Hematopoietic multipotent progenitor cell treated with erythropoietin and hydrocortisone succinate and interleukin-3 and kit ligand, for 6 days (in vitro differentiated cells): ENCODE measurements at regions not wholly inside any gene's neighbourhood (a gene's known extent, or its start where the extent isn't known, plus 50 kb on each side); places are given as distances from the start of the nearest gene placed in this dataset.

ENCODE experiments used
- DNase-seq: peaks from one replicate; pipeline ENCODE4 v3.0.0-alpha.2; 2015

DNA sequence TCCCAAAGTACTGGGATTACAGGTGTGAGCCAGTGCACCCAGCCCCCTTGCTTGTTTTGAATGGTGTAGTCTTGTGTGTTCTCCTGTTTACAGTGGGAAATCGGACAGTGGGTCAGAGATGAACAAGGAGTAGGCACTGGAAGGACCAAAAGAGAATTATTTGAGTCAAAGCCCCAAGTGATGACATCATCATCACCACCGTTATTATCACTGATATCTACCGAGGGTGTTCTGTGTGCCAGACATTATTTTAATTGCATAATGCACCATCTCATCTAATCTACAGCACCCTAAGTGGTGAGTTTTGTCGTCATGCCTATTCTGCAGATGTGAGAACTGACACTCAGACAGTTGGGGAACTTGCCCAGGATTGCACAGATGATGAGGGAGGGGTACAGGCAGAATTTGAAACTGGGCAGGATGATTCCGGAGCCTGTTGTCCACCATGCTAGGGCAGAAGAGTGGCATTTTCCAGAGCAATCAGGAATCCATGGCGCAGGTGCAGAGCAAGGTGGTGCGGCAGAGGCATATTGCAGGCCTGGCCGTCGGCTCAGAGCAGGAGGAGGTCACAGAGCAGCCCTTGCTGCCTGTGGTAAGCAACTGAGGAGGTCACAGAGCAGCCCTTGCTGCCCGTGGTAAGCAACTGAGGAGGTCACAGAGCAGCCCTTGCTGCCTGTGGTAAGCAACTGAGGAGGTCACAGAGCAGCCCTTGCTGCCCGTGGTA, 137.0 kb upstream of the HDAC4 start:
- DNase-seq, result peak; percentile 8

DNA sequence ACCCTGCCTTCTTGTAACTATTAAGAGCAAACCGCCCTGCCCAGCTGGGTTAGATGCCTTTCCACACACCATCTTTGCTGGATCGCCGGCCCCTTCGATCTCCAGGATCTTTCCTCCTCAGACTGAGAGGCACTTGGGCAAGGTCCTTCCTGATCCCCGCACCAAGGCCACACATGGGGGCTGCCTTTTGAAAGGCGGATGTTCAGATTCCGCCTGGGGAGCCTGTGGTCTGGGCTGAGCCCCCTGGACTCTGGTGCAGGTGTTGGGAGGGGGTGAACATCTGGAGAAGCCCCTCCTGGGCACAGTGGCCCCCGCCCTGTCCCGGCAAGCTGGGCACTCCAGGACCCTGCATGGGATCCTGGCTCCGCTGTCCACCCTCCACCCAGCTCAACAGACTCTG, 135.4 kb upstream of the HDAC4 start:
- no peak for DNase-seq

DNA sequence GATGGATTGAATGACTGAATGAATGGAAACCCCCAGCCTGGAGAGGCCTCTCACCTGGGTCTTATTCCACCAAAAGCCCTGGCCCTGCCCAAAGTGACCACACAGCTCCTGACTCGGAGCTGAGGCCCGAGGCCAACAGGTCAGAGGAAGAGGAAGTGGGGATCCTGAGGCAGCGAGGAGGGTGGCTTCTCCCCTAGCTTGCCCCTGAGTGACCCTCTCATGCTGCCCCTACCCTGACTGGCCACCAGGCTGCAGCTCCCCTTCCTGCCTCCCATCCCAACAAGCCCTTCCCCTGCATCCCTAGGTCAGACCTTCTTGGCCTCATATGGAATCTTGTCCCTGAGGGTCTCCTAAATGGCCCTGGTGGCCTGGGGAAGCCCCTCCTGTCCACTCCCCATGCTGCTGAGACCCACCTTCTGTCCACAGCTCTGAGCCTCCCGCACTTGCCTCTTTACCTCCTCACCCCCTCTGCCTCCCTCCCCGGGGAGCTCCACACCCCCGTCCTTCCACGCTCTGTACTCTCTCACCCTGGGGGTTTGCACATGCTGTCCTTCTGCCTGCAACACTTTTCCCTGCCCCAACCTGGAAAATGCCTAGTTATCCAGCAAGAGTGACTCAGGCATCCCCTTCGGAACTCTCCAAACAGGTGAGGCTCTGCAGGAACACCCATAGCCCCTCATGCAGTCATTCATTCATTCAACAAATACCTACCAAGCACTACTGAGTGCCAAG, 134.8 kb upstream of the HDAC4 start:
- DNase-seq, result no peak

DNA sequence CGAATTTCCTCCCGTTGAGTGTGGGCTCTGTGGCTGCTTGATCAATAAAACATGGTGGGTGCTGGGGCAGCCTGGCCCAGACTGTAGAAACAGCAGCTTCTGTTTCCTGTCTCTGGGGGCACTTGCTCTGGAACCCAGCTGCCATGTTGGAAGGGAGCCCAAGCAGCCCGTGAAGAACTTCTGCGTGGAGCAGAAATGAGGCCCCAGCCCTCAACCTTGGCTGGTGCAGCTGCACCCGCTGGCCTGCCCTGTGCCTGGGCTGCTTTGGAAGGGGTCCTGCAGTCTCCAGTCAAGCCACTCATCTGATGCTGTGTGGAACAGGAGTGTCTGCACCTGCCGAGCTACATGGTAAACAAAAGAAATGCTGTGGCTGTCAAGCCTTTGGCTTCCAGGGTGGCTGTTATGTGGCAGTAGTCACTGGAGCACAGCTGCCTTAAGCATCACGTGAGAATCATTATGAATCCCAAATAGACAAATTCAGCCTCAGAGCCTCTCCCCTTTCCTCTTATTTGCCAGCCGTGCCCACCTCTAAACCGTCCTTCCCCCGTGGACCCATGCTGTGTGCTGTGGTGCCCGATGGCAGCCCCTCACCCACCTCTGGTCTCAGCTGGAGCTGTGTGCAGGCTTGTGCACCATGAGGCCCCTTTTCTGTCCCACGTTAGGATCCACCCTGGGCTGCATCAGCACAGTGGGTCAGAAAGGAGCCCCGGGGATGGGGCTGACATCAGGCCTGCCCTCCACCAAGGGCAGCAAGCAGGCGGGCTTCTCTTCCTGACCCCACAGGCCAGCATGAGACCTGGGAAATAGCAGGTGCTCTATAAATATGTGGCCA, 134.0 kb upstream of the HDAC4 start:
- no peak for DNase-seq

DNA sequence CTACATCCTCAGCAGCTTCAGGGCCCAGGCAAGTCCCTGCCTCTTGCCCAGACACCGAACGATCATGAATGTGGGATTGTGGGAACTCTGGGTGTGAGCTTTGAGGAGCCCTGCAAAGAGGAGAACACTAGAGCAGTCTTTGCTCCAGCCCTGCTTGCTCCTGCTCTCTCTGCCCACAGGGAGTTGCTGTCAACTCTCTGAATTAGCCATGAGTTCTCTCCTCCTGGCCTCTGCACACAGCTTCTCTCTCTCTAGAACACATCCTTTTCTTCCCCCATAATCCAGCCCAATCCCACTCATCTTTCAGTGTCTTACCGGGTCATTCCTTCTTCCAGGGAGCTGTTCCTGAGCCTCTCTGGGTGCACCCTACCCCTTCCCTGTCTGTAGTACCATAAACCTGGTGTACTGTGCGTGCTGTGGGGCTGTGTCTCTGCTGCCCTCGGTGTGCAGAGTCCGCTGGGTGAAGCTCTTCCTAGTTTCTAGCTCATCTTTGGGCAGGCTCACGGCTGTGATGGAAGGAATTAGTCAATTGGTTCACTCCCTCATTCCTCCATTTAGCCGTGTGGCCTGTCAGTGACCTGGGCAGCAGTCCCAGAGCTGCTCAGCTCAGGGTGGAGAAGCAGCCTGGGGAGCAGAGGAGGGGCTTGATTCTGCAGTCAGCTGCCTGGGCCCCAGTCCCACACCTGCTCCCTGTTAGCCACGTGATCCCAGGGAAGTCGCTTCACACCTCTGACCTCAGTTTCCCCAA, 132.9 kb upstream of the HDAC4 start:
- DNase-seq, result no peak

DNA sequence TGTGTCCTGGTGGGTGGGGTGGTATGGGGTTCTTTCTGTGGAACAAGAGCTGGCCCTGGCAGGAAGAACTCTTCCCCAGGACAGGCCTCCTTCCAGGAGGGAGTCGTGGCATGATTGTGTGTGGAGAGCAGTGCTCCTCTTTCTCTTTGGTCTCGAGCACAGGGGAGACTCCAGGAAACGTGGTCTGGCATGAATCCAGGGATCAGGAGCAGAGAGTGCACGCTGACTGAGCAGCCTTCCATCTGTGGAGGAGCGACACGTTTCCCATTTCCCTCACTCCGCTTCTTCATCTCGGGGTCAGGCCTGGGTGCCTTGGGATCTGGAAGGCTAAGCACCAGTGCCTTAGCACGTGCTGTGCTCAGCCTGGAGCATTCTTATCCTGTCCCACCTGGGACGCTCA, 132.0 kb upstream of the HDAC4 start:
- DNase-seq, result no peak

DNA sequence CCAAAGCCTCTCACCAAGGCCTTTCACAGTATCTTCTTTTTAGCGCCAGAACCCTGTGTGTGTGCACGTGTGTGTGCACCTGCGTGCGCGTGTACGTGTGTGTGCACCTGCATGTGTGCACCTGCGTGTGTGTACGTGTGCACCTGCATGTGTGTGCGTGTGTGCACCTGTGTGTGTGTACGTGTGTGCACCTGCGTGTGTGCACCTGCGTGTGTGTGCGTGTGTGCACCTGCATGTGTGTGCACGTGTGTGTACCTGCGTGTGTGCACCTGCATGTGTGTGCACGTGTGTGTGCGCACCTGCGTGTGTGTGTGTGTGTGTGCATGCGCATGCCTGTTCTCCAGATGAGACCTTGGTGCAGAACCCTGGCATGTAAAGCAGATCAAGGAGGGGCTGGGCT, 131.4 kb upstream of the HDAC4 start:
- DNase-seq, result no peak

DNA sequence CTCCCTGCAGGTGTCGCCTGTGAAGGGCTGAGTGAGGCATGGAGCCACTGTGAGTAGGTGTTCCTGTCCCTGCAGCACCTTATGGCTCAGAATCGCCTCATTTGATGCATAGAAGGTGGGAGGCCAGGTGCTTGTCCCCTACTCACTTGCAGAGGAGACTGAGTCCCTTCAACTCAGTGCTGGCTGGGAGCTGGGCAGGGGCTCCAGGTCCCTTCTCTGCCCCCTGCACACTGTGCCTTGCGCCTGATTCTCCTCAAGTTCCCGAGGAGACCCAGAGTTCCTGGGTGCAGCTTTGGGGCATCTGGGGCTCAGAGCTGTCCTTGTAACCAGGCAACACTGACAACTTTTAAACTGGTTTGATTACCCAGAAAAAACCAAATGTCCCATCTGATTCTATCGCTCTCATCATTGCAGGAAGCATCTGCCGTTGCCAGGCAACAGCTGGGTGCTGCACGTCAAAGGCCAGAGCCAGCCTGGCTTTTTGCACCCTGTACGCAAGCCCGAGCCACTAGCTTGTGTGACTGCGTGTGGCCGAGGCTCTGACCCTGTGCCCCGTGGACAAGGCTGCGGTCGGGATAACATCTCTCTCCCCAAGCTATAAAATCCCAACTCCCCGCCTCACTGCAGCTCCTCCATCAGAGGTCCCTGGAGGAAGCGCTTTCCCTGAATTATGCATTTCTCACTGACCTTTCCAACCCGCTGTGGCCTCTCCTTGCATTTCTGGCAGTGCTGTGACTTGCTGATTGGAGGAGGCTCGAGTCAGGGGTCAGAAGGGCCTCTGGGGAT, 130.8 kb upstream of the HDAC4 start:
- no peak for DNase-seq

DNA sequence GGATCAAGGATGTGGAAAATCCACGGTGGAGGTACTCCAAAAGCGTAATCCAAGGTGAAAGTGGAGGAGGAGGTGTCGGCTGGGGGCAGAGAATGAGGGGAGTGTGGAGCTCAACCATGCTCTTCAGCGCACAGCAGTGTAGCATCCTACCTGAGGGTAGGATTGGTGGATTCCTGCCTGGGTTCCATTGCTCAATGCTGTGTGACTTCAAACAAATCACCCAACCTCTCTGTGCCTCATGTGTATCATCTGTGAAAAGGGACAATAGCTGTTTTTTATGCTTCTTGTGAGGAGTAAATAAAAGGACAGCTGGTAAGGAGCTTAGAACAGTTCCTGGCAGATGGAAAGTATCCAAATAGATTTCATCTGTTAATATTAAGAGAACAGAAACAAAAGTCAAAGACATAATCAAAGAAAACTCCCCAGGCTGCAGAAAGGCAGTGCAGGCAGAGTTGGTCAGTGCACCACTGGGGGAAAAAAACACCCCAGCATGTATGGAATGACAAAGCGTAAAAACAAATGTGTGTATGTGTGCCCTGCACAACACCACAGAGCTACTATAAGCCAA, 130.0 kb upstream of the HDAC4 start:
- no peak for DNase-seq

DNA sequence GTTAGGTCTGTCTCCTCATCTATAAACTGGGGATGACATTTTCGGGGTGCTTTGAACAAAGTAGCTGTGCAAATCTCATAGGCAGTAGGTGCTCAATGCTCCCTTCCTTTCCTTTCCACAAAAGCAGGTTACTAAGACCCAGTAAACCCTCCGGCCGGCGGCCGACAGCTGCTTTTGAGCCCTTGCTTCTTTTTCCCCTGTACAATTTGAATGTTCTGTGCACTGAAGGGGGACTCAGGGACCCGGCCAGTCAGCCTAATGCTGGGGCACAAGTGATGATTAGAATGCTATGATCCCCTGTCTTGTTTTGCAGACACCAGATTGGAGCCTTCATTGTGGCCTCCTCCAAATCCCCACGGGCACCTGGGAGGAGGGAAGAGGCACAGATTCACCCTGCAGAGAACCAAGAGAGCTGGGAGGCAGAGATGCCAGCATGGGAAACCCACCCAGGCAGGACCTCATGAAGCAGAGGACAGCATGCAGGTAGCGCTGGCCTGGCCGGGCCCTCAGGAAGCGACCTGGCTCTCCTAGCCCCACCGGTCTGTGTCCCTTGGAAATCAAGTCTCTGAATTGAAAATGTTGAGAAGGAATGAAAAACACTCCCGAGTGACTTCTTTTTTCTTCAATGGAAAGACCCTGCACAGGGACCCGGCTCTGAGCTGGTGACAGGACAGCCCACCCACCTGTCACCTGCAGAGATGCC, 128.6 kb upstream of the HDAC4 start:
- DNase-seq, result no peak

DNA sequence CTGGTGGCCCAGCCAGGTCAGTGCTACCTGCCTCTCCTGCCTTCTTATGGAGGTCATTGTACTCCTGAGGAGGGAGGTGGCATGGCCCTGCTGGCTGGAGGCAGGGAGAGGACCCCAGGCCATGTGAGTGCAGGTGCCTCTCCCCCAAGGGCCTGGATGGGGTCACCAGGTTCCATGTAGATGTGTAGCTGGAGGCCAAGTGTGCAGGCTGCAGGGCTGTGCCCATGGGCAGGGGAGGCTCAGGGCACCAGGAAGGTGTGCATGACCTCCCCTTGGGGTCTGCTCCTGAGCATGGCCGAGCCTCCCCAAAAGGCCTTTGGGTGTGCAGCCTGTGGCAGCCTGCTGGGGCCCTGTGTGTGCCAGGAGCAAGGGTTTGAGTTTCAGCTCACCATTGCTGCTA, 128.1 kb upstream of the HDAC4 start:
- DNase-seq, result no peak

DNA sequence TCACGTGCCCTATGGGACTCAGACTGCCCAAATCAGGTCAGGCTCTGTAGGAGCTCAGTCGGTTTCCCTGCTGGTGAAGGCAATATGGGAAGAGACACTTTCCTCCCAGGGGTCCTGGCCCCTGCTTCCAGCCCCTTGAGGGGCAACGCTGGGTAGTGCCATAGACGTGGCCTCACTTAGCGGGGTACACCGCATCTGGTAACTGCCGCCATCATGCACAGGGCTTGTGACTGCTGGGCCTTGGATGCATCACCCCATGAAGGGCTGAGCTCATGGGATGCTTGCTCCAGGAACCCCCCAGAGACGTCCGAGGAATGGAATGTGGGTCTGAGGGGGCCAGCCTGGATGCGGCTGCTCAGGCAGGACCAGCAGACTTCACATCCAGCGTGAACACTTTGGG, 127.3 kb upstream of the HDAC4 start:
- no peak for DNase-seq

DNA sequence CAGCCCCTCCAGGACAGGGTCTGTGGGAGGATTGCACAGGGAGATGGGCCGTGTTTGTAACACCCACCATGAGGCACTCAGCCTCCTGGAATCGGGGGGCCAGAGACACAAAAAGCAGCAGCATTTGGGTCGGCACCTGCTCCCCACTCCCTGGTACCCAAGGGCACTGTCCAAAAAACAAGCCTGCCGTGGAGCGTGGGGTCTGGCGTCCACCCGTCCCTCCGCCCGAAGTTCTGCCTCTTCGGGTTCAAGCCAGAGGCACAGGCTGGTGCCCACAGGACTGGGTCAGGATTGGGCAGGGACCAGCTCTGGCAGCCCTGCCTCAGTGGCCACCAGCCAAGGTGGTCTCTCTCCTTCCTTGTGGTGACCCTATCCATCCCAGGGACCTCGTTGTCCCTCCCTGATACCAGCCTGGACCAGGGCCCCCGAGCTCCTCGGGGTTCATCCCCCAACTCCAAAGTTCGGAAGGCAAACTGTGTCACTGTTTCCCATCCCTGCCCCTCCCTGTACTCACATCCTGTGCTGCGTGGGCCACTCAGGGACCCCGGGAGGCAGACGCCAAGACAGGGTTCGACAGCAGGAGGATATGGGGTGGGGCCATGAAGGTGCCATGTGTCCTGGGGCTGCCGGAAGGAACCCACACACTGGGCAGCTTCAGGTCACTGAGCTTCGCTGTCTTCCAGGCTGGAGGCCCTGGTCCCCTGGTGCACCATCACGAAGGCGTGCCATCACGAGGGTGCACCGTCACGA, 126.0 kb upstream of the HDAC4 start:
- DNase-seq, result no peak

DNA sequence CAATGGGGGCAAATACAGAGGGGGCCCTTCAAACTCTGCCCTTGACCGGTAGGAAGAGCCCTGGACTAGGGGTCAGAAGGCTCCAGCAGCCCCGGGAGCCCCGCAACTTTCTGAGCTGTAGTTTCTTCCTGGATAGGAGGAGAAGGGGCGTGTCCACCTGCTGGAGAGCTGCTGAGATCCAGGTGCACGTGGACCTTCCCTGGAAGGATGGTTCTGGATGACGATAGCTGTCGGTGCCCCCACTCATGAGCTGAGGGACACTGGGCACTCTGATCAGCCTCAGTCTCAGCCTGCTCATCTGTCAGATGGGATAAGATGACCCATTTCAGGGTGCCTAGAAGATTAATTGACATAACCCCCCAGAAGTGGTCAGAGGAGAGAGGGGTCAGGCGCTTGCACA, 125.2 kb upstream of the HDAC4 start:
- no peak for DNase-seq

DNA sequence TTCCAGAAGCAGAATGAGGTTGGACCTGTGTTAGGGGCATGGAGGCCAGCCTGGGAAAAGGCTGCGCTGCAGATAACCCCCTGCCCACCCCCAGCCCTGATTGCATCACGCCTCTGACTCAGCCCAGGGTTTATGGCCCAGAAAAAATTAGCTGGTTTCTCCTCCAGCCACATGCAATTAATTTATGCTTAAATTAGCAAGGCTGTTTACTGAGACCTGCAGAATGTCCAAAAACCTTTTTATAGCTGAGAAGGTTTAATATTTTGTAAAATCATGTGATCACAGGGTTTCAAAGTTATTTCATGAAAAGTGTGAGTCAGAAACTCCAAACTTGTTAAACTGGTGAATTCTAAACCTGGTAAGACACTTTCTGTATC, 123.1 kb upstream of the HDAC4 start:
- DNase-seq, result no peak

DNA sequence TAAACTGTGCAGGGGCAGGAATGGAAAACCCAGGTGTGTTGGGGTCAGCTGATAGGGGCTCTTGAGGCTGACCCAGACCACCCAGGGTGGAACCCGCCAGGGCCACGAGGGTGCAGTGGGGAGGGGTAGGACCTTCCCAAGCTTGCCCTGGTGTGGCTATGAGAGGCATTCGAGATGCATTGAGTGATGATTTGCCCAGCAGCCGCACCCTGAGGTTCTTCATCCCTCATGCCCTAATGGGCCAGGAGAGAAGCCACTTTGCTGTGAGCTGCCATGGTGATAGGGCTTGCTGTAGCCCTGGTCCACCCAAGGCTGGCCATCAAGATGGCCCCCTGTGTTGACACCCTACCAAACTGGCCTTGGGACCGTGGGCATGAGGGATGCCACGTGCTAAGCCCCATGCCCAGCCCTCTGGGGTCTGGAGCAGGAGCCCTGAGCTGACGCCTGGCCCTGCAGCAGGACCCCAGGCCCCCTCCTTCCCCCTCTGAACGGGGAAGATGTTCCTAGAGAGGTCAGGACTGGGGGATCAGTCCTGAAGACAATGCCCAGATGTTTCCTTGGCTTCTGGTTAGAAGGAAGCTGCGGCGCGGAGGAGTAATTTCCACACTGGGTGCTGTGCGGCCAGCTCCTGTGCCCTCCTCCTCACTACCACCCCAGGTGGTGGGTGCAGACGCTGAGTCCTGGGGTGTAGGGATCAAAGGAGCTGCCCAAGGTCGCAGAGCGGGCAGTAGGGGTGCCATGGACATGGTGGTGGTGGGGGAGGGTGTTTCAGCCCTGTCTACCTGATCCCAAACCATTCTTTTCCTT, 122.5 kb upstream of the HDAC4 start:
- DNase-seq, result no peak

DNA sequence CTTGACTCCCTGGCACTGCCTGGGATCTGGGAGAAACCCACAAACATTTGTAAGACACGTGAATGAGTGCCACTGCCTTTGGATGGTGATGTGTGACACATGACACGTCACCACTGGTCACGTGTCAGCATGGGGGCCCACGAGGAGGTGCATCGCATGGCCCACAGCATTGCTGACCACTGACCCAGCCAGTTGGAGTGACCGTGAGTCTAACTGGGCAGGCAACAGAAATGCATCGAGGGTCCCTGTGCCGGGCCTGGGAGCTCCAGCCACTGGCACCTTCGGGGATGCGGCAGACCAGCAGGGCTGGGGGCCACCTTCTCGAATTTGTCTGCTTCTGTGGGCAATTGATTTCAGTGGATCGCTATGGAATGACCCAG, 121.9 kb upstream of the HDAC4 start:
- DNase-seq, result no peak

DNA sequence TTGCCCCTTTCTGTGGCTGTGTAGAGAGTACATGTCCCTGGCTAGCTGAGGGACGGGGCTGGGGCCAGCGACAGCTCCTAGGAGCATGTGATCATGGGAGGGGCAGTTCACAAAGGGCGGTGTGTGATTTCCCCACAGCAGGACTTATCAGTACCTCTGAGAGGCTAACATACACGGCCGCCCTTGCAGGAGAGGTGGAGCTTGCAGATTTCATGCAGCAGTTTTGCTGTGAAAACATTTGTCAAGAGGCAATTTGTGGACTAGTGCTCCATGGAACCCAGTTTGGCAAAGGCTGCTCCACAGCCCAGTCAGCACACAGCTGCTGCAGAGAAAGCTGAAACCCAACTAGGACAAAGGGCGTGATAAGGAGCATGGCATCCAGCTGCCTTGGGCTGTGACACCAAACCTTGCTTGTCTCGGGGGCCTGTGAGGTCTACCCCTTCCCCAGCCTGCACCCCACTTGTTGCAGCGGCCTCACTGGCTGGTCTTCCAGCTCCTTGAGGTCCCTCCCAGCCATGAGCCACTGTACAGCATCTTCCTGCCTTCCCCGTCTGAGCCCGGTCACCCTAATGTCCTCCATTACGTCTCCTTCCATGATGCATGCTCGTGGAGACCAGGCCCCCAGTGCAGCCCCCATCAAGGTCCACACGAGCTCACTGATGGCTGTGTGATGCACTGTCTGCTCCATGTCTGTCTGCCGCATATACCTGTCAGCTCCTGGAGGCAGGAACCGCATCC, 121.4 kb upstream of the HDAC4 start:
- peak; percentile 85 for DNase-seq

DNA sequence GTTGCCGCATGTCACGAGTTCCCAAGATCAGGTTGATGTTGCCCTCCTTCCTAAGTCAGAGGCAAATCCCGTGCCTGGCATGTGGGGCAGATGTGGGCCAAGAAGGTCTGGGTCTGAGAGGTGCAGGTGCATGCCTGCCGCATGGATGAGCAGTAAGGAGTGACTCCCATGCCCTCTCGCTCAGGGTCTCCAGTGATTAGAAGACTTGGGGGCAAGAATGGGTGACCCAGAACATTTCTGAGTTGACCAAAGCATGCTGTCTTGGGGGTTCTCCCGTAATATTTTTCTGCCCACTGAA, 120.6 kb upstream of the HDAC4 start:
- no peak for DNase-seq
